Gastrocnemius medialis (tissue), 4 donors: ENCODE measurements at regions not wholly inside any gene's neighbourhood (a gene's known extent, or its start where the extent isn't known, plus 50 kb on each side); places are given as distances from the start of the nearest gene placed in this dataset.

Source experiments
- CTCF ChIP-seq, 5 experiments: fragments of 450-650 bp in 3 of 5; fragments of 200-600 bp in 2 of 5; sonication (generic) in 2 of 5; IDR thresholded peaks in 4 of 5; conservative IDR thresholded peaks in 1 of 5; 1 replicate in 4 of 5; 2 replicates in 1 of 5; pipeline ENCODE4 v1.5.1; 2016 to 2019; ENCODE audit warnings: antibody characterized with exemption in 5 of 5, mild to moderate bottlenecking in 3 of 5, moderate library complexity in 3 of 5
- POLR2A ChIP-seq, 2 donors: fragments of 450-650 bp; IDR thresholded peaks; one replicate each; pipeline ENCODE4 v1.6.1; 2017; ENCODE audit warnings: antibody characterized with exemption in 2 of 2, mild to moderate bottlenecking in 2 of 2, moderate library complexity in 2 of 2

- TF ChIP-seq CTCF (IDR thresholded peaks at IDR 0.05 in 4 of 5, conservative IDR thresholded peaks at IDR 0.05 in 1 of 5): no peak
- no peak for TF ChIP-seq POLR2A (IDR thresholded peaks at IDR 0.05)
These were observed 265.1 kb upstream of the SIX2 start for GRCh38 chr2:45274250-45274926.
